ENCODE measurements at regions not wholly inside any gene's neighbourhood (a gene's known extent, or its start where the extent isn't known, plus 50 kb on each side); places are given as distances from the start of the nearest gene placed in this dataset.

DNA sequence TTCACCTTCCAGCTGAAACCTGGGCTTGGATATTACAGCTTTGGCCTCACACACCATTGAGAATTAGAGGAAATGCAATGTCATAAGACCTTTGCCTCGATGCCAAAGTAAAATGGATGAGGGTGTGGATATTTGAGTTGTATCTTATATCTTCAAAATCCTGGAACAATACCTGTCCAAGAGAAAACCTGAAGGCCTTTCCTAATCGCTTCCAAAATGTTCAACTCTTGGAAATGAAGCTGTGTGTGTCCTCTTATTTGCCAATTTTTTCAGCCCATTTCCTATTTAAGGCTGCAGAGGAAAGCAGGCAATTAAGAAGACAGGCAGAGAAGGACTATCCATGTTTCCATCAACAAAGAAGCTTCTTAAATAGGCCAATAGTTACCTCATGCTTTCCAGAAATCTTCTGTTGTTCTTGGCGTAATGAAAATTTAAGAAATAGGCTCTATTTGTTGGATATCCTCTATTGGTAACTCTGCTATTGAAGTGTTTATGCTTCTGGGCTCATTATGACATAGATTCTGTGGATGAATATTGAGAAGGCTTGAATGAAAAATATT is 99.5 kb upstream of the ZBTB20 start:
- Histone ChIP-seq H3K27ac (ENCODE audit: low read depth in 1 of 2, low read length in 1 of 2) (no peak overlapping the region), H3K4me3 (ENCODE audit: low read length in 2 of 2) (no peak overlapping the region), H3K9me3 (ENCODE audit: control insufficient read depth in 2 of 2, insufficient read depth in 1 of 2, low read length in 1 of 2) (no peaks in the 10 kb centered on the region), H3K27me3 (ENCODE audit: control insufficient read depth in 2 of 2, insufficient read depth in 1 of 2, low read length in 1 of 2) (no peaks in the 10 kb centered on the region), H3K4me1 (ENCODE audit: control insufficient read depth in 2 of 2, insufficient read depth in 2 of 2, low read length in 2 of 2) (no peaks in the 10 kb centered on the region), H3K36me3 (ENCODE audit: control insufficient read depth in 2 of 2, insufficient read depth in 2 of 2, low read length in 1 of 2) (no peaks in the 10 kb centered on the region)
- 84% methylated on average over 3 of the region's 3 CpGs for WGBS
- no peak for DNase-seq (ENCODE audit: low read depth in 6 of 9, low spot score in 9 of 9)

GRCh38 chr3:115248274-115248673 is 101.2 kb upstream of the ZBTB20 start:
- Histone ChIP-seq H3K4me1 (ENCODE audit: control insufficient read depth in 2 of 2, insufficient read depth in 2 of 2, low read length in 2 of 2) (no peaks in the 10 kb centered on the region), H3K4me3 (ENCODE audit: low read length in 2 of 2) (no peak overlapping the region), H3K9me3 (ENCODE audit: control insufficient read depth in 2 of 2, insufficient read depth in 1 of 2, low read length in 1 of 2) (no peaks in the 10 kb centered on the region), H3K27me3 (ENCODE audit: control insufficient read depth in 2 of 2, insufficient read depth in 1 of 2, low read length in 1 of 2) (no peaks in the 10 kb centered on the region), H3K36me3 (ENCODE audit: control insufficient read depth in 2 of 2, insufficient read depth in 2 of 2, low read length in 1 of 2) (no peaks in the 10 kb centered on the region), H3K27ac (ENCODE audit: low read depth in 1 of 2, low read length in 1 of 2) (no peak overlapping the region)
- WGBS, result 95% methylated on average over 2 of the region's 2 CpGs
- no peak for DNase-seq (ENCODE audit: low read depth in 6 of 9, low spot score in 9 of 9)

DNA sequence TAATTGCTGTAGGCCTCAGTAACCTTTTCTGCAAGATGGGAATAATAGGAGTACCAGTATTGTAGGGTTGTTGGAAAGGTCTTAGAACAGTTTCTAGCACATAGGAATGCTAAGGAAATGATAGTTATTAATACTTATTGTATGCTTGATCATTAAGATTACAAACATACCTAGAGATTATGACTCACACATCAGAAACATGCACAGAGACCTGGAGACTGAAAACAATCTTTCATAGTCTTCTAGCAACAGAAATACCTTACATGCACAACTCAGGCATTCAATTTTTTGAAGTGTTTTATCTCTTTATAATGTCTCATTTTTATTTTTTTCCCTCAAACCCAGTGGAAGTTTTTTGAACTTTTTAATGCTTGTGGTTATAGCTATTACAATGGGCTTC is 104.4 kb upstream of the ZBTB20 start:
- peaks cover 0 to 12% of the 10 kb centered on the region in 2 donors for H3K9me3 ChIP-seq (ENCODE audit: control insufficient read depth in 2 of 2, insufficient read depth in 1 of 2, low read length in 1 of 2)
- no peaks in the 10 kb centered on the region for H3K27me3 ChIP-seq (ENCODE audit: control insufficient read depth in 2 of 2, insufficient read depth in 1 of 2, low read length in 1 of 2)
- no peaks in the 10 kb centered on the region for H3K4me1 ChIP-seq (ENCODE audit: control insufficient read depth in 2 of 2, insufficient read depth in 2 of 2, low read length in 2 of 2)
- DNase-seq (ENCODE audit: low read depth in 6 of 9, low spot score in 9 of 9), result no peak
- no peaks in the 10 kb centered on the region for H3K36me3 ChIP-seq (ENCODE audit: control insufficient read depth in 2 of 2, insufficient read depth in 2 of 2, low read length in 1 of 2)
- no peak overlapping the region for H3K4me3 ChIP-seq (ENCODE audit: low read length in 2 of 2)
- no peak overlapping the region for H3K27ac ChIP-seq (ENCODE audit: low read depth in 1 of 2, low read length in 1 of 2)

- peaks cover 0 to 12% of the 10 kb centered on the region in 2 donors for H3K9me3 ChIP-seq (ENCODE audit: control insufficient read depth in 2 of 2, insufficient read depth in 1 of 2, low read length in 1 of 2)
- H3K4me3 ChIP-seq (ENCODE audit: low read length in 2 of 2), result no peak overlapping the region
- no peak for DNase-seq (ENCODE audit: low read depth in 6 of 9, low spot score in 9 of 9)
- H3K36me3 ChIP-seq (ENCODE audit: control insufficient read depth in 2 of 2, insufficient read depth in 2 of 2, low read length in 1 of 2), result no peaks in the 10 kb centered on the region
- H3K4me1 ChIP-seq (ENCODE audit: control insufficient read depth in 2 of 2, insufficient read depth in 2 of 2, low read length in 2 of 2), result no peaks in the 10 kb centered on the region
- no peak overlapping the region for H3K27ac ChIP-seq (ENCODE audit: low read depth in 1 of 2, low read length in 1 of 2)
- H3K27me3 ChIP-seq (ENCODE audit: control insufficient read depth in 2 of 2, insufficient read depth in 1 of 2, low read length in 1 of 2), result no peaks in the 10 kb centered on the region
These were observed 105.6 kb upstream of the ZBTB20 start for GRCh38 chr3:115252679-115253078.

DNA sequence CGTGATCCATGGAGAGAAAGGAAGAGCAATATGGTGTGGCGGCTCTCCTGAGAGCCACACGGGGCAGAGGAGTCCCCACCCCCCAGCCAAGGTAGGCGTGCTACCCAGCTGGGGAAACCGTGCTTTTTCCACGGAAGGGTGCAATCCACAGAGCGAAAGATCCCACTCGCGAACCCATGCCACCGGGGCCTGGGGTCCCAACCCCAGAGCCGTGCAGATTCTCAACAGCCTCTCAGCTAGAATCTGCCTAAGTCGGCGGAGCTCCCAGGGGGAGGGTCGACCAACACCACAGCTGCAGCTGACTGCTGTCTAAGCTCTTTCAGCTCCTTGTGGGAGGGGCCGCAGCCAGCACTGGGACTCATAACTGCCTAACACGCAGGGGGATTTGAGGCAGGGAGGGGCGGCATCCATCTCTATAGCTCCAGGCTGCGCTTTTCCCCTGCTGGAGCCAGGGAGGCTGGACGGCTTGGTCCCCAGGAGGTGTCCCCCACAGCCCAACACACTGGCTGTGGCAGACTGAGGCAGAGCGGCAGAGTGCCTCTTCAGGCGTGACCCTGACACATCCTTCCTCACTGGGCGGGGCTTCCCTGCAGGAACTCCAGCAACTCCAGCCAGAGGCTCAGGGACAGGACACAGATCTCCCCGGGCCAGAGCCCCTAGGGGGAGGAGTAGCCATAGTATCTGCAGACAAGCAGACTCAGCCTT is 107.6 kb upstream of the ZBTB20 start:
- Histone ChIP-seq H3K27me3 (ENCODE audit: control insufficient read depth in 2 of 2, insufficient read depth in 1 of 2, low read length in 1 of 2) (no peaks in the 10 kb centered on the region), H3K4me1 (ENCODE audit: control insufficient read depth in 2 of 2, insufficient read depth in 2 of 2, low read length in 2 of 2) (no peaks in the 10 kb centered on the region), H3K9me3 (ENCODE audit: control insufficient read depth in 2 of 2, insufficient read depth in 1 of 2, low read length in 1 of 2) (peaks cover 0 to 12% of the 10 kb centered on the region in 2 donors), H3K27ac (ENCODE audit: low read depth in 1 of 2, low read length in 1 of 2) (no peak overlapping the region), H3K36me3 (ENCODE audit: control insufficient read depth in 2 of 2, insufficient read depth in 2 of 2, low read length in 1 of 2) (no peaks in the 10 kb centered on the region), H3K4me3 (ENCODE audit: low read length in 2 of 2) (no peak overlapping the region)
- WGBS, result 94% methylated on average over 23 of the region's 23 CpGs
- DNase-seq (ENCODE audit: low read depth in 6 of 9, low spot score in 9 of 9), result no peak

GRCh38 chr3:115255197-115255585 is 108.1 kb upstream of the ZBTB20 start:
- H3K27ac ChIP-seq (ENCODE audit: low read depth in 1 of 2, low read length in 1 of 2), result no peak overlapping the region
- 95% methylated on average over 10 of the region's 10 CpGs for WGBS
- no peaks in the 10 kb centered on the region for H3K27me3 ChIP-seq (ENCODE audit: control insufficient read depth in 2 of 2, insufficient read depth in 1 of 2, low read length in 1 of 2)
- no peak for DNase-seq (ENCODE audit: low read depth in 6 of 9, low spot score in 9 of 9)
- H3K4me3 ChIP-seq (ENCODE audit: low read length in 2 of 2), result no peak overlapping the region
- H3K36me3 ChIP-seq (ENCODE audit: control insufficient read depth in 2 of 2, insufficient read depth in 2 of 2, low read length in 1 of 2), result no peaks in the 10 kb centered on the region
- peaks cover 0 to 12% of the 10 kb centered on the region in 2 donors for H3K9me3 ChIP-seq (ENCODE audit: control insufficient read depth in 2 of 2, insufficient read depth in 1 of 2, low read length in 1 of 2)
- H3K4me1 ChIP-seq (ENCODE audit: control insufficient read depth in 2 of 2, insufficient read depth in 2 of 2, low read length in 2 of 2), result no peaks in the 10 kb centered on the region

DNA sequence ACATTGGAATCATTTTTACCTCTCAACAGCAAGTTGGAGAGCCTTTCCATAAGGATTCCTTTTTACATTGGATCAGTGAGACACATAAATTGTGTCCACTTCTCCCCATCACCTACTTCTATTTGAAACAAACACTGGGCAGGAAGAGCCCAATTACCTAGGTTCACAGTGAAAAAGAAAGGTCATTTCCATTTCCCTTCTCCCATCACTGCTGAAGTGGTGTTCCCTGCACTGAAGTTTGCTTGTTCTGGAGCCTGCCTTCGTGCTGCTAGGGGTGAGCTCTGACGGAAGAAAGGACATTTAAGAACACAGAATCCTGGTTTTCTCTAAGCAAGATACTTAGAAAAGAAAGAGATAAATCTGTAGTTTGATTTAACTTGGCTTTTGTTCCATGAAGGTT is 123.8 kb upstream of the ZBTB20 start:
- WGBS, result 87% methylated on average over 2 of the region's 2 CpGs
- DNase-seq (ENCODE audit: low read depth in 6 of 9, low spot score in 9 of 9), result no peak
- H3K4me3 ChIP-seq (ENCODE audit: low read length in 2 of 2), result no peak overlapping the region

GRCh38 chr3:115272036-115272824 is 125.1 kb upstream of the ZBTB20 start:
- Histone ChIP-seq H3K9me3 (ENCODE audit: control insufficient read depth in 2 of 2, insufficient read depth in 1 of 2, low read length in 1 of 2) (no peaks in the 10 kb centered on the region), H3K27ac (ENCODE audit: low read depth in 1 of 2, low read length in 1 of 2) (no peak overlapping the region), H3K4me1 (ENCODE audit: control insufficient read depth in 2 of 2, insufficient read depth in 2 of 2, low read length in 2 of 2) (no peaks in the 10 kb centered on the region), H3K36me3 (ENCODE audit: control insufficient read depth in 2 of 2, insufficient read depth in 2 of 2, low read length in 1 of 2) (no peaks in the 10 kb centered on the region), H3K27me3 (ENCODE audit: control insufficient read depth in 2 of 2, insufficient read depth in 1 of 2, low read length in 1 of 2) (no peaks in the 10 kb centered on the region), H3K4me3 (ENCODE audit: low read length in 2 of 2) (no peak overlapping the region)
- DNase-seq (ENCODE audit: low read depth in 6 of 9, low spot score in 9 of 9), result no peak
- WGBS, result 96% methylated on average over 10 of the region's 10 CpGs

More for the DNA sequence above, 123.8 kb upstream of the ZBTB20 start:
- Histone ChIP-seq H3K4me1 (ENCODE audit: control insufficient read depth in 2 of 2, insufficient read depth in 2 of 2, low read length in 2 of 2) (no peaks in the 10 kb centered on the region), H3K27ac (ENCODE audit: low read depth in 1 of 2, low read length in 1 of 2) (no peak overlapping the region), H3K27me3 (ENCODE audit: control insufficient read depth in 2 of 2, insufficient read depth in 1 of 2, low read length in 1 of 2) (no peaks in the 10 kb centered on the region), H3K9me3 (ENCODE audit: control insufficient read depth in 2 of 2, insufficient read depth in 1 of 2, low read length in 1 of 2) (no peaks in the 10 kb centered on the region), H3K36me3 (ENCODE audit: control insufficient read depth in 2 of 2, insufficient read depth in 2 of 2, low read length in 1 of 2) (no peaks in the 10 kb centered on the region)

- no peak for DNase-seq (ENCODE audit: low read depth in 6 of 9, low spot score in 9 of 9)
- Histone ChIP-seq H3K36me3 (ENCODE audit: control insufficient read depth in 2 of 2, insufficient read depth in 2 of 2, low read length in 1 of 2) (no peaks in the 10 kb centered on the region), H3K4me3 (ENCODE audit: low read length in 2 of 2) (no peak overlapping the region), H3K4me1 (ENCODE audit: control insufficient read depth in 2 of 2, insufficient read depth in 2 of 2, low read length in 2 of 2) (no peaks in the 10 kb centered on the region), H3K27ac (ENCODE audit: low read depth in 1 of 2, low read length in 1 of 2) (no peak overlapping the region), H3K9me3 (ENCODE audit: control insufficient read depth in 2 of 2, insufficient read depth in 1 of 2, low read length in 1 of 2) (no peaks in the 10 kb centered on the region), H3K27me3 (ENCODE audit: control insufficient read depth in 2 of 2, insufficient read depth in 1 of 2, low read length in 1 of 2) (no peaks in the 10 kb centered on the region)
- WGBS, result 88% methylated on average over 1 of the region's 1 CpG
These were observed 128.8 kb upstream of the ZBTB20 start for GRCh38 chr3:115275896-115276295.
